K562 (cell line): ENCODE measurements at regions not wholly inside any gene's neighbourhood (a gene's known extent, or its start where the extent isn't known, plus 50 kb on each side); places are given as distances from the start of the nearest gene placed in this dataset.

Experiments used
- CBX2 ChIP-seq: fragments of 200-600 bp; sonication (generic); IDR thresholded peaks from one replicate; pipeline ENCODE4 v1.6.1; 2012; ENCODE audit warnings: mild to moderate bottlenecking, low read length, inconsistent platforms; ENCODE audit not compliant: insufficient read depth, poor library complexity, severe bottlenecking
- CTCF ChIP-seq, 3 experiments: IDR thresholded peaks in 2 of 3; conservative IDR thresholded peaks in 1 of 3; 2 replicates each; pipeline ENCODE4 v1.5.1; 2011 to 2012; ENCODE audit warnings: low read length in 3 of 3, mild to moderate bottlenecking in 3 of 3, control low read depth in 2 of 3, improper control_type of control experiment in 1 of 3, inconsistent platforms in 1 of 3, low read depth in 1 of 3, mixed read lengths in 1 of 3, moderate library complexity in 1 of 3; ENCODE audit not compliant: insufficient read depth in 2 of 3
- E2F4 ChIP-seq: sonication (generic); formaldehyde crosslinking; IDR thresholded peaks from 2 replicates; pipeline ENCODE4 v1.8.0; 2022; ENCODE audit warnings: mild to moderate bottlenecking, low read depth, missing genetic modification reagents
- EP300 ChIP-seq: IDR thresholded peaks from 2 replicates; pipeline ENCODE4 v1.6.1; 2012; ENCODE audit warnings: low read length, improper control_type of control experiment
- FOS ChIP-seq: IDR thresholded peaks from 3 replicates; pipeline ENCODE4 v1.6.1; 2011; ENCODE audit not compliant: insufficient read length; ENCODE audit errors: extremely low read depth
- MEF2D ChIP-seq: conservative IDR thresholded peaks from 2 replicates; pipeline ENCODE4 v1.6.1; 2016; ENCODE audit warnings: low read depth, missing genetic modification characterization, missing compliant biosample characterization
- MGA ChIP-seq: fragments of 450-650 bp; IDR thresholded peaks from 2 replicates; pipeline ENCODE4 v1.6.1; 2016; ENCODE audit warnings: mild to moderate bottlenecking, moderate library complexity
- NELFE ChIP-seq: IDR thresholded peaks from 2 replicates; pipeline ENCODE4 v1.6.1; 2011; ENCODE audit warnings: mild to moderate bottlenecking; ENCODE audit not compliant: insufficient read depth, insufficient read length
- NFRKB ChIP-seq: fragments of 450-650 bp; IDR thresholded peaks from 2 replicates; pipeline ENCODE4 v1.6.1; 2016; ENCODE audit warnings: low read depth
- POLR2A ChIP-seq: fragments of 450-650 bp; conservative IDR thresholded peaks from 2 replicates; pipeline ENCODE4 v1.6.1; 2016
- RFX5 ChIP-seq: IDR thresholded peaks from 2 replicates; pipeline ENCODE4 v1.6.1; 2011; ENCODE audit warnings: low read depth, mild to moderate bottlenecking, improper control_type of control experiment, low read length
- ZBTB26 ChIP-seq: fragments of 450-650 bp; formaldehyde crosslinking; IDR thresholded peaks from 2 replicates; pipeline ENCODE4 v1.4.0; 2022; ENCODE audit warnings: missing genetic modification characterization
- ZFP91 ChIP-seq: sonication (generic); formaldehyde crosslinking; IDR thresholded peaks from 2 replicates; pipeline ENCODE4 v1.8.0; 2022; ENCODE audit warnings: mild to moderate bottlenecking, missing genetic modification reagents

- no peak for TF ChIP-seq NELFE
- TF ChIP-seq ZFP91: no peak
- TF ChIP-seq CBX2: no peak
- TF ChIP-seq MGA: no peak
- no peak for TF ChIP-seq CTCF (IDR thresholded peaks at IDR 0.05 in 2 of 3, conservative IDR thresholded peaks at IDR 0.05 in 1 of 3; ENCODE audit: insufficient read depth in 2 of 3, low read depth in 1 of 3, low read length in 3 of 3)
- no peak for TF ChIP-seq EP300
- no peak for TF ChIP-seq FOS
- TF ChIP-seq POLR2A: no peak
- no peak for TF ChIP-seq NFRKB
- TF ChIP-seq E2F4 (CRISPR knock-in tag): no peak
- no peak for TF ChIP-seq RFX5
- no peak for TF ChIP-seq MEF2D (tag)
- no peak for TF ChIP-seq ZBTB26 (CRISPR knock-in tag)
Observed at GRCh38 chr3:177795859-177796258, 598.6 kb upstream of the TBL1XR1 start.
